ENCODE measurements at regions not wholly inside any gene's neighbourhood (a gene's known extent, or its start where the extent isn't known, plus 50 kb on each side); places are given as distances from the start of the nearest gene placed in this dataset.

- TF ChIP-seq CTCF (IDR thresholded peaks at IDR 0.05) (no peak), POLR2A (IDR thresholded peaks at IDR 0.05) (no peak)
Observed at GRCh38 chr2:157087373-157088002, 170.0 kb upstream of the GALNT5 start.

Data from heart left ventricle (tissue), 13 donors.